Urothelium cell line (cell line): ENCODE measurements at regions not wholly inside any gene's neighbourhood (a gene's known extent, or its start where the extent isn't known, plus 50 kb on each side); places are given as distances from the start of the nearest gene placed in this dataset.
A peak's percentile ranks its signal among the peaks of the same experiment; 100 is the strongest.
"Not testable (repeated sequence)": the region's sequence is repeated elsewhere in the genome, so short reads cannot be mapped to it uniquely, and the experiment has no call there.

Source experiments
- DNase-seq: peaks from one replicate; pipeline ENCODE4 v3.0.0; 2011; ENCODE audit warnings: low spot score, mixed read lengths
- FAIRE-seq: peaks from 2 replicates; lab custom pipeline; 2011; peaks lifted over from hg19 to GRCh38; lab: Jason Lieb, UNC

GRCh38 chr4:123024710-123025109 lies 102.3 kb upstream of the NUDT6 start:
- FAIRE-seq (no peak), DNase-seq (no peak)

DNA sequence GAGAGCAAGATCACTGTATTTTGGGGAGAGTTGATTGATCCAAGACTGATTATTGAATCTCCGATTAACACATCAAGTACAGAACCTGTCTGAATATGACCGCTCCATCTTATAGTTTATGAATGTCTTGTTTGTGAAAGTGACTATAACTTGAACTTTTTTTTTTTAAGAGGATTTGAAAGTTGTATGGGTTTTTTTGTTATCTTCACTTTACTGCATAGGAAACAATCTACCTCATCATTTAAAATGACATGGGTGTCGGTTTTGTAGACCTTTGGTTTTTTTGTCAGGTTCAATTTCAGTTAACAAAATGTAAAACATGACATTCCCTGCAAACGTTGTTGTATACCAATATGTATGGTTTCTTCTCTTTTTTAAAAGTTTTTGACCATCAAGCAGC lies 103.0 kb upstream of the NUDT6 start:
- no peak for FAIRE-seq
- no peak for DNase-seq

- peak; percentile 18 for DNase-seq
- not testable (repeated sequence) for FAIRE-seq
Observed at GRCh38 chr4:123026015-123026414, 103.6 kb upstream of the NUDT6 start.

DNA sequence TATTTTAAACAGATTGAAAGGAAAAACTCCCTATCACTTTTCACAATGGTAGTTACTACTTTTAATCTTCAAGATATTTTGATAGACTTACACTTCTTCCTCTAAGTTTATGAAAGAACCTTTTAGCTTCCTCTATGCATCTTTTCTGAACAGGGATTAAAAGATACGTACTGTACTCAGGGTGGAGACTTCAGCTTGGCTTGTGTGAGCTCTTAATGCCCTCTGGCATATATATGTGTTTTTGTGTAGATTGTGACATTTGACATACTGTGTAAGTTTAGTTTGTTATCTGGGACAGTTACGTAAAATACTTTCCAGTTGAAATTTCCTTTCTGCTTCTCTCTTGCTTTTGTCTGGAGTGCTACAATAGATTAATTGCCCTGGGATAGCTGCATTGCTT lies 109.3 kb upstream of the NUDT6 start:
- DNase-seq (no peak), FAIRE-seq (no peak)

DNA sequence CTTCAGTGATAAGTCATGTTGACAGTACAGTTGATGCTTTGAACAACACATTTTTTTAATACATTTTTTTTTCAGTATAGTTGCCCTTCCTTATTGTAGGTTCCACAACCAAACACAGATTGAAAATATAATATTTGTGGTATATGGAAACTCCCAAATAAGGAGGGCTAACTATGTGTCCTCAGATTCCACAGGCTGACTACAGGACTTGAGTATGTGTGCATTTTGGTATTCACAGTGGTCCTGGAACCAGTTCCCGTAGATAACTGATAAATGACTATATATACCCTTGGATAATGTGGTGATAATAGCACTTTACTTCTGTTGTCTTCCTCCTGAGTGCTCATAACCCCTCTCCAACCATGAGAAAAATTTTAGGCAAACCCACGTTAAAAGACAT lies 111.6 kb upstream of the NUDT6 start:
- DNase-seq (no peak), FAIRE-seq (no peak)

GRCh38 chr4:123035239-123035638 lies 112.8 kb upstream of the NUDT6 start:
- no peak for FAIRE-seq
- DNase-seq = no peak

GRCh38 chr4:123037804-123038203 lies 115.4 kb upstream of the NUDT6 start:
- DNase-seq (peak; percentile 14), FAIRE-seq (no peak)

DNA sequence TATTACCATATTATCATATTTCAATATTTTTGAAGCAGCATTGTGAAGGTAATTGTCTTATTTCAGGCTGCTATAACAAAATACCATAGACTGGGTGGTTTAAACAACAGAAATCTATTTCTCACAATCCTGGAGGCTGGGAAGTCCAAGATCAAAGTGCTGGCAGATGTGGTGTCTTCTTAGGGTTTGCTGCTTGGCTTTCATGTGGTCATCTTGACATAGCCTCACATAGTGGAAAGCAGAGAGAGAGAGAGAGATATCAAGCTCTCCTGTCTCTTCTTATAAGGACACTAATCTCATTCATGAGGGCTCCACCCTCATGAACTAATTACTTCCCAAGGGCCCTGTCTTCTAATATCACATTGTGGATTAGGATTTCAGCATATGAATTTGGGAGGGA lies 119.7 kb upstream of the NUDT6 start:
- FAIRE-seq = no peak
- DNase-seq = no peak

GRCh38 chr4:123043013-123043412 lies 120.6 kb upstream of the NUDT6 start:
- DNase-seq (no peak), FAIRE-seq (no peak)

- DNase-seq (no peak), FAIRE-seq (no peak)
Observed at GRCh38 chr4:123043793-123044425, 121.5 kb upstream of the NUDT6 start.

DNA sequence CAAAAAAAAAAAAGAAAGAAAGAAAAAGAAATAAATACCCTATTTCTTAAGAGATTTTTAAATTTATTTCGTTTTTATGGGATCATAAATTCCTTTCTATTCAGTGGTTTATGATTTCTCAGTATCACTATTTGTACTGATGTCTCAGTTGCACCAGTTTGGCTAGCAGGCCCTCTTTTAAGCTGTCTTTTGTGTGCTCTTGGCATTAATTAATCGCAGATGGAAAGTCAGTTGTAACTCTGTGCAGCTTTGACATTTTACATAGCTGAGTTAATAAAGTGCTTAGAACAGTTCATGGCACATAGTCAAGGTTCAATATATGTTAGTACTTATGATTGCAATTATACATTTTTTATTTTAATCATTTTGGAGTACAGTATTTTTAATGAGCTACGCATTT lies 123.7 kb upstream of the NUDT6 start:
- no peak for FAIRE-seq
- DNase-seq = no peak

DNA sequence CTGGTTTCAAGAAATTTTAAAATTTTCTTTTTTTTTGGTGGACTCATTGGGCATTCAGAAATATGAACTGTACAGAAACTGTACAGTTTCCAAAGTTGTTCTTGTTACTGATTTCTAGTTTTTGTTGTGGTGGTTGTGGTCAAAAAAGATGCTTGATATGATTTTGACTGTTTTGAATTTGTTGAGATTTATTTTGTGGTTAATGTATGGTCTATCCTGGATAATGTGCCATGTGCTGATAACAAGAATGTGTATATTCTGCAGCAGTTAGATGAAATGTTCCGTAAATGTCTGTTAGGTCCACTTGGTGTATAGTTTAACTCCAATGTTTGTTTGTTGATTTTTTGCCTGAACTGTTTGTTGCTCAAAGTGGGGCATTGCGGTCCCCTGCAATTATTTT lies 127.6 kb upstream of the NUDT6 start:
- DNase-seq (no peak), FAIRE-seq (no peak)

DNA sequence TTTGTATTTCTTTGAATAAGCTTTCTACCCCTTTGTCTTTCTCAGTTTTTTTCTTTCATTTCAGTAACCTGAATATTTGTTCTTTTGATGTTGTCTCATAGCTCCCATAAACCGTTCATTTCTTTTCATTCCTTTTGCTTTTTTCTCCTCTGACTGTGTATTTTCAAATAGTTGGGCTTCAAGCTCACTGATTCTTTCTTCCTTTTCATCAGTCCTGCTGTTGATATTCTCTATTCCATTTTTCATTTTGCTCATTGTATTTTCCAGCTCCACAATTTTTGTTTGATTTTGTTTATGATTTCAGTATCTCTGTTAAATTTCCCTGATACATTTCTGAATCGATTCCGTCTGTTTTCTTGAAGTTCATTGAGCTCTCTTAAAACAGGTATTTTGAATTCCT lies 129.6 kb upstream of the NUDT6 start:
- no peak for FAIRE-seq
- DNase-seq = no peak

GRCh38 chr4:123055943-123056342 lies 133.5 kb upstream of the NUDT6 start:
- no peak for FAIRE-seq
- DNase-seq = no peak

DNA sequence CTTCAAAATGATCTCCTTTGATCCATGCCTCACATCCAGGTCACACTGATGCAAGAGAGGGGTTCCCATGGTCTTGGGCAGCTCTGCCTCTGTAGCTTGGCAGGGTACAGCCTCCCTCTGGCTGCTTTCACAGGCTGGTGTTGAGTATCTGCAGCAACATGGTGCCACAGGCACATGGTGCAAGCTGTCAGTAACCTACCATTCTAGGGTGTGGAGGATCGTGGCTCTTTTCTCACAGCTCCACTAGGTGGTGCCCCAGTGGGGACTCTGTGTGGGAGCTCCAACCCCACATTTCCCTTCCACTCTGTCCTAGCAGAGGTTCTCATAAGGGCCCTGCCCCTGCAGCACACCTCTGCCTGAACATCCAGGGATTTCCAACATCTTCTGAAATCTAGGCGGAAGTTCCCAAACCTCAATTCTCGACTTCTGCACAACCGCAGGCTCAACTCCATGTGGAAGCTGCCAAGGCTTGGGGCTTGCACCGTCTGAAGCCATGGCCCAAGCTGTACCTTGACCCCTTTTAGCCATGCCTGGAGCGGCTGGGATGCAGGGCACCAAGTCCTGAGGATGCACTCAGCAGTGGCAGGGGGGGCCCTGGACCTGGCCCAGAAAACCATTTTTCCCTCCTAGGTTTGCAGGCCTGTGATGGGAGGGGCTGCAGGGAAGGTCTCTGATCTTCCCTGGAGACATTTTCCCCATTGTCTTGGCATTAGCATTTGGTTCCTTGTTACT lies 137.8 kb upstream of the NUDT6 start:
- DNase-seq = no peak
- FAIRE-seq = no peak

- DNase-seq (no peak), FAIRE-seq (no peak)
Observed at GRCh38 chr4:123064390-123064789, 142.0 kb upstream of the NUDT6 start.

DNA sequence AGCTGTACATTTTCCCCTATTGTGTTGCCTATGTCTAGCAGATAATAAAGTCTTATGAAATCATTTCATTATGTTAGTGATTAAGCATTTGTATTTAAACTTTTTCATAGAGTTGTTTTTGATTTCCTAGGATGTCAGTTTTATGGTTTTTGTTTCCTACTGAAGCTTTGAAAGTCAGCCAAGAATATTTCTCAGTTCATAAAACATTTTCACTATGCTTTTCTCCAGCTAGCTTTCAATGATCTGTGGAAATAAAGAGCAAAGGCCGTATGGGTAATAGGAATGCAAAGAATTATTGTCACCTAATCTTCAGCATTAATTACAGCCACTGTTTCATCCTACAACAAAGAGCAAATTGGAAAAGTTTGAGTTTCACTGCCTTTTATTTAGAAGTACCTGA lies 145.7 kb upstream of the NUDT6 start:
- DNase-seq = no peak
- no peak for FAIRE-seq

DNA sequence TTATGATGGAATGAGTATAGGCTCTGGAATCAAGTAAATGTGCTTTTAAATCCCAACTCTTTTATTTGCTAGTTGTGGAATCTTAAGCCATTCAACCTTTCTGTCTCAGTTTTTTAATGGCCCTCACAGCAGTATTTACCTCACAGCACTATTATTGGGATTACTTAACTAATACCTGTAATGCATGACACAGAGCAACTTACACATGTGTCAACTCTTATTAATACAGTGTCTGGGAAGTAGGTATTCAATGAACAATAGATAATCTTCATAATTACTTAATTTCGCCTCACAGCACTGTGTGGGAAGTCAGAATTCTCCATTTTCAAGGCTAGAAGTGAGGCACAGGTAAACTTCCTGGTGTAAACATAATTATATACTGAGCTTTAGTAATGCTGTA lies 149.7 kb upstream of the NUDT6 start:
- no peak for FAIRE-seq
- DNase-seq = no peak

DNA sequence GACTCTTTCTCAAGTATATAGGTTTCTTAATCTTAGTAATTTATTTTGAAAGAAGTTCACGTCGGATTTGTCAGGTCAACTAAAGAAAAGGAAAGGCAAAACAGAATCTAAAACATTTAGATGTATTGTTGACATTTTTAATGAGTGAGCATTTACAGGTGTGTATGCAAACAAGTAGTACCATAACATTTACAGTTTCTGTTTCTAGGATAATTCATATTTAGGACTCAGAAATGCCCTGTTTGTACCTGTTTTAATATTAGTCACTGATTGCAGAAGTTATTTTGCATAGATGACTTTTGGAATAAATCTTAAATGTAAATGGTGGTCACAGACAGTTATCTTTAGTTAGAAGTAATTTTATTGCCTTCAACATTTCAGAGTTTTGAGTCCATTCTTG lies 151.3 kb upstream of the NUDT6 start:
- FAIRE-seq (no peak), DNase-seq (no peak)

- no peak for DNase-seq
- no peak for FAIRE-seq
Observed at GRCh38 chr4:123077330-123077729, 154.9 kb upstream of the NUDT6 start.

GRCh38 chr4:123081971-123082370 lies 159.6 kb upstream of the NUDT6 start:
- FAIRE-seq = no peak
- DNase-seq = no peak

- DNase-seq = no peak
- no peak for FAIRE-seq
Observed at GRCh38 chr4:123083646-123084045, 161.2 kb upstream of the NUDT6 start.

DNA sequence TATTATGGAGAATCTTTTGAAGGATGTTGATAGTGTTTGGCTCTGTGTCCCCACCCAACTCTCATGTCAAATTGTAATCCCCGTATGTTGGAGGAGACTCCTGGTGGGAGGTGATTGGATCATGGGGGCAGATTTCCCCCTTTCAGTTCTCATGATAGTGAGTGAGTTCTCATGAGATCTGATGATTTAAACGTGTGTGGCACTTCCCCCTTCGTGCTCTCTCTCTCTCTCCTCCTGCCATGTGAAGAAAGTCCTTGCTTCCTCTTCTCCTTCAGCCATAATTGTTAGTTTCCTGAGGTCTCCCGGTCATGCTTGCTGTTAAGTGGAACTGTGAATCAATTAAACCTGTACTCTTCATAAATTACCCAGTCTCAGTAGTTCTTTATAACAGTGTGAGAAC lies 166.1 kb upstream of the NUDT6 start:
- FAIRE-seq (no peak), DNase-seq (no peak)
